Loucy (cell line): ENCODE measurements at regions not wholly inside any gene's neighbourhood (a gene's known extent, or its start where the extent isn't known, plus 50 kb on each side); places are given as distances from the start of the nearest gene placed in this dataset.

Experiments
- CTCF ChIP-seq: fragments of 200-600 bp; sonication (generic); conservative IDR thresholded peaks from 2 replicates; pipeline ENCODE4 v1.5.1; 2014; ENCODE audit warnings: mild to moderate bottlenecking, antibody characterized with exemption, low read length
- EZH2phosphoT487 ChIP-seq: fragments of 200-600 bp; IDR thresholded peaks from 2 replicates; pipeline ENCODE4 v1.6.1; 2018; ENCODE audit warnings: antibody characterized with exemption, mild to moderate bottlenecking, moderate library complexity, borderline replicate concordance

- TF ChIP-seq EZH2phosphoT487 (no peak), CTCF (no peak)
Observed at GRCh38 chr1:115447672-115448071, 109.6 kb upstream of the NGF start.
